ENCODE measurements at regions not wholly inside any gene's neighbourhood (a gene's known extent, or its start where the extent isn't known, plus 50 kb on each side); places are given as distances from the start of the nearest gene placed in this dataset.

DNA sequence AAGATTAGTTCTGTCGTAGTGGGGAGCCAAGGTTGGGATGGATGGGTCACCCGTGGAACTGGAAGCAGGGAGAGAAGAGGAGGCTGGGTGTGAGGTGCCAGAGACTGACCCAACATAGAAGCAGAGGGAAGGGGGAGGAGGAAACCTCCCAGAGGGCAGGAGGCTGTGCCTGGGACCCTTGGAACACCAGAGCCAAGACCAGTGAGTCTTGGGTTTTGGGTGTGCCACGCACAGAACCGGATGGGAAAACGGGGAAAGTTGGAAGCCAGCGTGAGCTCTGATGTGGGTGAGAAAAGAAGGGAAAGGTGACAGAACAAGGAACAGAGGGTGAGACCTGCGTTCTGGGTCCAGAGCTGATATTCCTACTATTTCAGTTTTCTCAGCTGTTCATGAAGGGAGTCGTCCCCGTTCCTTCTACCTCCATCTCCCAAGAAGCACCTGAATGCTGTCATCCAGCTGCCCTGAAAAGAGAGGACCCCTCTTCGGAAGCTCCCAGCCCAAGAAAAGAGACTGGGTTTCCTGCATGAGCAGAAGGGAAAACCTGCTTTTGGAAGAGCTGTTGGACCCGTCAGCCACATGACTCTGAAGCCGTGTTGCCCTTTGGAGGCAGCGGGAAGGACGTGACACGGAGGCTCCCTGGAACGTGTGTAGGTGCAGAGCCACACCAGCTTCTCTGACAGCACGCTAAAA lies 250.1 kb downstream of the NDUFA10 start:
- Mint-ChIP-seq H3K4me3 (no peak overlapping the region), H3K27ac (no peak overlapping the region), H3K9me3 (peaks cover 5% of the 10 kb centered on the region in 2 donors), H3K27me3 (ENCODE audit: low read depth) (peaks cover 6% of the 10 kb centered on the region), H3K36me3 (ENCODE audit: insufficient read depth in 2 of 2) (peaks cover 3% of the 10 kb centered on the region in 2 donors), H3K4me1 (ENCODE audit: low read depth) (no peaks in the 10 kb centered on the region)
- no peak for ATAC-seq (replicated peaks in 1 of 2)
- DNase-seq = no peak

DNA sequence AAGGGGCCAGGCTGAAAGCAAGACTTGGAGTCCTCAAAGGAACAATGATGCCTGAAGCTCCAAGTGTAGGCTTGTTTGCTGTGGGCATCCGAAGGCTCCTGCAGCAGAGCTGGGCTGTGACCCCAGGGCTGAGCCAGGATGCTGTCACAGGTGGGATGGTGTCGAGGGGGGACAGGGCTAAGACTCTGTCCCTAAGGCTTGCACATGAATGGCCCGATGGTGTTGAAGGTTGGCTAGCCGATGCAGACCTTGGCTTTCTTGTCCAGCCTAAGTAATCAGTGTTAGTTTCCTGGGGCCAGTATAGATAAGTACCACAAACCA lies 251.0 kb downstream of the NDUFA10 start:
- ATAC-seq (replicated peaks in 1 of 2) (no peak), DNase-seq (no peak)
- Mint-ChIP-seq H3K4me3 (no peak overlapping the region), H3K36me3 (ENCODE audit: insufficient read depth in 2 of 2) (peaks cover 3% of the 10 kb centered on the region in 2 donors), H3K9me3 (peaks cover 5% of the 10 kb centered on the region in 2 donors), H3K27me3 (ENCODE audit: low read depth) (peaks cover 6% of the 10 kb centered on the region), H3K4me1 (ENCODE audit: low read depth) (no peaks in the 10 kb centered on the region), H3K27ac (no peak overlapping the region)

DNA sequence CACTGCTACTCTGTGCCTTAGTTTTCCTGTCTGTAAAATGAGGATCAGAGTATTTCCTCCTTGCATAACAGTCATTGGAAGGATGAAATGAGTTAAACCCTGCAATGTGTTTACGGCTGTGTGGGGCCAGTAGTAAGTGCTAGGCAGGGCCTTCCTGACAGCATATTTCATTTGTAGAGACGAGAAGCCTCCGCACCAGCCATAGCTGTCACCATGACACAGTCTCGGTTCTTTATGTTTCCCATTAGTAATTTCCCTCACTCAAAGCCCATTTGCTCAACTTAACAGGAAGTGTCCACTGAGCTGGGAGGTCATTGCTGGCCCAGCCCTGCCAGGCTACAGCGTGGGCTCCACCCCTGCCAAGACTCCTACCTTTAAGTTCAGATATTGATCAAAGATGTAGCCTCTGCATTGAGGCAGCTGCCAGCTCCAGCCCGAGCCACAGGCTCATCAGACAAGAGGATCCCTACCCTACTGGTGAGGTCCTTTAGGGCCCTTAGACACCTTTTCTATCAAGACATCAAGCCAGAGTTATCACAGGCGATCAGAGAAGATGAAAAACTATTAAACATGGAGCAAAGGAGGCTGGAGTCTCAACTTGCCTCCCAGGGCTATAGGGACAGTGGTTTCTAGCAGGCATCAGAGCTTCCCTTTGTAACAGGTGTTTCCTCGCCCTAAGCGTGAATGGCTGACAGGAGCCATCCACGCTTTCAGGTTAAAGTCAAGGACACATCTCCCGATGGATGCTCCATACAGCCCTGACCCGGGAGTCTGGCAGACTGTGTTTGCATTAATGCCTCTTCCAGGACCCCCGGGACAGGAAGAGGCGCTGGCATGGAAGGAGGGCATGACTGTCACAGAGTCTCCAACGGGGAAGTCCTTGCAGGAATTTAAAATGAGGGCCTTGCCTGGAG lies 251.7 kb downstream of the NDUFA10 start:
- ATAC-seq (replicated peaks in 1 of 2) = no peak
- H3K4me1 Mint-ChIP-seq (ENCODE audit: low read depth) = no peaks in the 10 kb centered on the region
- H3K9me3 Mint-ChIP-seq = peaks cover 5% of the 10 kb centered on the region in 2 donors
- H3K27me3 Mint-ChIP-seq (ENCODE audit: low read depth) = peaks cover 6% of the 10 kb centered on the region
- DNase-seq = no peak
- peaks cover 3% of the 10 kb centered on the region in 2 donors for H3K36me3 Mint-ChIP-seq (ENCODE audit: insufficient read depth in 2 of 2)
- H3K27ac Mint-ChIP-seq = no peak overlapping the region
- no peak overlapping the region for H3K4me3 Mint-ChIP-seq

DNA sequence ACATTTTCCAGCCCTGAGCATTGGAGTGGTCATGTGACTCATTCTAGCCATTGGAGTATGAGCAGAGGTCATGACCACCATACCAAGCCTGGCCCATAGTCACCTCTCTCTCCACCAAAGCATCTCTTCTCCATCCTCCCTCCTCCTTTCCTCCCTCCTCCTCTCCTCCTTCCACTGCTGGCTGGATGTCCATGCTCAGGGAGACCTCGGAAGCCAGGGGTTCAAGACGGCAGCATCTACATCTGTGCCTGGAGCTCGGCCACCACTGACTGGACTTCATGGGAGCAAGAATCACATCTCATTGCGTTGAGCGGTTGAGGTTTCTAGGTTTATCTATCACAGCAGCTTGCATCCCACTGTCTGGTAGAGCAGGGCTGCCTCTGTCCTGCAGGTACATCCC lies 252.4 kb downstream of the NDUFA10 start:
- no peak for ATAC-seq (replicated peaks in 1 of 2)
- peaks cover 5% of the 10 kb centered on the region in 2 donors for H3K9me3 Mint-ChIP-seq
- no peak for DNase-seq
- H3K4me3 Mint-ChIP-seq = no peak overlapping the region
- no peaks in the 10 kb centered on the region for H3K4me1 Mint-ChIP-seq (ENCODE audit: low read depth)
- H3K36me3 Mint-ChIP-seq (ENCODE audit: insufficient read depth in 2 of 2) = peaks cover 3% of the 10 kb centered on the region in 2 donors
- H3K27ac Mint-ChIP-seq = no peak overlapping the region
- peaks cover 6% of the 10 kb centered on the region for H3K27me3 Mint-ChIP-seq (ENCODE audit: low read depth)

DNA sequence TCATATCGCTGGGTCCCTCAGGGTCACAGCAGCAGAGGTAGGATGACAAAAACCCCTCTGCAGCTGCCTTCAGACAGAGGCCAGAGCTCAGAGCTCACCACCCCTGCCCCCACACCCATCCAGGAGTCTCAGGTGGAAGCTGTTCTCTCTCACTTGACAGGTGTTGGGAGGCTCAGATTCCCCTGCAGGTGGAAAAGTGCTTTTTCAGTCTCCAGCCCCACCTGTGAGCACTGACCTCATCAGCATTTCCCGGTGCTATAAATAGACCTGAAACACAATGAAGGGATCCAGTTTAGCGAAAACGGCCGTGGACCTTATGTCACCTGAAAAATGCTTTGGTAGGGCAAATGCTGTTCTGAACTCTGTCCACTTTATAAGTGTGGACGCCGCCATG lies 254.9 kb downstream of the NDUFA10 start:
- Mint-ChIP-seq H3K27ac (no peak overlapping the region), H3K9me3 (peaks cover 5% of the 10 kb centered on the region in 2 donors), H3K36me3 (ENCODE audit: insufficient read depth in 2 of 2) (peaks cover 3% of the 10 kb centered on the region in 2 donors), H3K4me1 (ENCODE audit: low read depth) (no peaks in the 10 kb centered on the region), H3K4me3 (no peak overlapping the region), H3K27me3 (ENCODE audit: low read depth) (peaks cover 6% of the 10 kb centered on the region)
- ATAC-seq (replicated peaks in 1 of 2) (no peak), DNase-seq (no peak)

DNA sequence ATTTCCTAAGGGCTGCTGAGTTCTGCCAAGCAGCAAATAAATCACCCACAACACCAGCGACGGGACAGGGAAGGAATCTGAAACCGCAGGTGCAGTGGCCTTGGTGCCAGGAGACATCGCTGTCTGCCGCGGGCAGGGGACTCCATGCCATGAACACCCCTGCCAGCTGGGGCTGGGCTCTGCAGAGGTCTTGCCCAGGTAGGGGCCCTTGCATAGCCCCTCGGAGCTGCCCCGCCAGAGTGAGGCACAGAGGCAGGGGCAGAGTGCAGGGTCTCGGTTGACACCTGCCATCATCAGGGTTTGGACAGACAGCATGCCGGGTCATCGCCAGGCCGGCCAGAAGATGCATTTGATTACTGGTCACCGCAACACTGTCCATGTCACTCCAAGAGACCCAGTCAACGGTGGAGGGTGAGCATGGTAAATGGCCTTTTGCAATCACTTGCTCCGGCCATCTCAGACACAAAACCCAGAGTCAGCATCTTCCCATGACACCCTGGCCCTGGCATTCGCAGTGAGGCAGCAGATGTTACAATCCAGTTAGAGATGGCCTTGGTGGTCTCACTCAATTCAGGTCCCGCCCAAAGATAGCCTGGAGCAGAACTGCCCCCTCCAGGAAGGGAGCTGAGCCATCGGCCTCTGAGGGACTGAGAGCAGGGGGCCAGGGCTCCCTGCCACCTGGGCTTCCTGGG lies 255.4 kb downstream of the NDUFA10 start:
- no peak for DNase-seq
- H3K4me3 Mint-ChIP-seq = no peak overlapping the region
- H3K4me1 Mint-ChIP-seq (ENCODE audit: low read depth) = no peaks in the 10 kb centered on the region
- H3K9me3 Mint-ChIP-seq = peaks cover 5% of the 10 kb centered on the region in 2 donors
- ATAC-seq (replicated peaks in 1 of 2) = no peak
- peaks cover 3% of the 10 kb centered on the region for H3K27me3 Mint-ChIP-seq (ENCODE audit: low read depth)
- H3K36me3 Mint-ChIP-seq (ENCODE audit: insufficient read depth in 2 of 2) = peaks cover 3% of the 10 kb centered on the region in 2 donors
- no peak overlapping the region for H3K27ac Mint-ChIP-seq

DNA sequence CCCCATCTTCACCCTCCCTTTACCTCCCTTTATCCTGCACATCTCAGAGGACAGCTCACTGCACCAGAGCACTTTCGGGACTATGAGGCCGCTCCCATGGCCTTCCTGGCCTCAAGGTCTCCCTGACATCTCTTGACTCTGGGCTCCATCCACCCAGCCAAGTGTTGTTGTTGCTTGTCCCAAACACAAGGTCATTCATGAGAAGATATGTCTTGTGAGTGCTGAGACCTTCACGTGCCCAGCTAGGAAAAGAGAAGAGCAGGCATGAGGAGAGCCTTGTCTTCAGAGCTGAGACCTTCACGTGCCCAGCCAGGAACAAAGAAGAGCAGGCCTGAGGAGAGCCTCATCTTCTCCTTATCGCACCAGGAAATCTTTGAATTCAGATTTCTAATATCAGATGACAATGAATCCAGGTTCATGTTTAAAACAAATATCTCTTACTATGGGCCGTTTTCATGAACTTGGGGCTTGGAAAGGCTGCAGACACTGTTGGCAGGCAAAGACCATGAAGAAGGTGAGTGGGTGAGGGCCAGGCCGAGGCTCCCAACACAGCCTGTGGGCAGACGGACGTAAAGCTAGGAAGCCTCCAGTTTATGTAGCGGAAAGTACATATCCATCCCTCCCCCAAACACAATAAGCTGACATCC lies 256.1 kb downstream of the NDUFA10 start:
- Mint-ChIP-seq H3K27me3 (ENCODE audit: low read depth) (no peaks in the 10 kb centered on the region), H3K4me1 (ENCODE audit: low read depth) (no peaks in the 10 kb centered on the region), H3K36me3 (ENCODE audit: insufficient read depth in 2 of 2) (peaks cover 3% of the 10 kb centered on the region in 2 donors), H3K9me3 (peaks cover 5% of the 10 kb centered on the region in 2 donors), H3K4me3 (no peak overlapping the region), H3K27ac (no peak overlapping the region)
- ATAC-seq (replicated peaks in 1 of 2) (no peak), DNase-seq (no peak)

DNA sequence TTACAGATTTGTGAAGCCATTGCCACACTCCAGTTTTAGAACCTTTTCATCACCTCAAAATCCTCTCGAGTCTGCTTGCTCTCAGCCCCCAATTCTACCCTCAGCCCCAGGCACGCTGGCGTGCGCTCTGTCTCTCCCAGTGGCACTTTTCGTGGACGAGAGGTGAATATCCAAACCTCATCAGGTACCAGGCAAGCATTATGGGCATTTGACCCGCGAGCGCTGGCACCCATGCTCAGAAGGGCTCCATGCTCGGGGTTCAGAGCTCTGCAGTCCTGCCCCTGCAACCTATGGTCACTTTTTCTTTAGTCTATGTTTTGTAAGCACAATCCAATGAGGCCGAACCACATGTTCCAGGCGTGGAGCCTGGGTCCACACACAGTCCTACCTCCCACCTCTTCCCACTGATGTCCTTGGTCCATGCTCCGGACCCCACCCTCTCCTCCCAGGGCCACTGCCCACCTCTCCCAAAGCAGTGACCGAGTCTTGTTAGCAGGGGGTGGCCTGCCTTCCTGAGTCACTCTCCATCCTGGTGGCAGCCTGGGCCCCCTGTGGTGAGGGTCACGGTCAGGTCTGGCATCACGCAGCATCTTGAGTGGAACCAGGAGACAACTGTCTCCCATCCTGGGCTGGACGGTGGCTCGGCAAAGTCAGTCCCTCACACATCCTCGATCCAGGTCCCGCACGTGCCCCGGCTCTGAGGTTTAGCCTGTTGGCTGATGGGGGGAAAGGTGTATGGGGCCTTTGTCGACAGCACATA lies 256.9 kb downstream of the NDUFA10 start:
- no peak overlapping the region for H3K4me3 Mint-ChIP-seq
- no peak for DNase-seq

DNA sequence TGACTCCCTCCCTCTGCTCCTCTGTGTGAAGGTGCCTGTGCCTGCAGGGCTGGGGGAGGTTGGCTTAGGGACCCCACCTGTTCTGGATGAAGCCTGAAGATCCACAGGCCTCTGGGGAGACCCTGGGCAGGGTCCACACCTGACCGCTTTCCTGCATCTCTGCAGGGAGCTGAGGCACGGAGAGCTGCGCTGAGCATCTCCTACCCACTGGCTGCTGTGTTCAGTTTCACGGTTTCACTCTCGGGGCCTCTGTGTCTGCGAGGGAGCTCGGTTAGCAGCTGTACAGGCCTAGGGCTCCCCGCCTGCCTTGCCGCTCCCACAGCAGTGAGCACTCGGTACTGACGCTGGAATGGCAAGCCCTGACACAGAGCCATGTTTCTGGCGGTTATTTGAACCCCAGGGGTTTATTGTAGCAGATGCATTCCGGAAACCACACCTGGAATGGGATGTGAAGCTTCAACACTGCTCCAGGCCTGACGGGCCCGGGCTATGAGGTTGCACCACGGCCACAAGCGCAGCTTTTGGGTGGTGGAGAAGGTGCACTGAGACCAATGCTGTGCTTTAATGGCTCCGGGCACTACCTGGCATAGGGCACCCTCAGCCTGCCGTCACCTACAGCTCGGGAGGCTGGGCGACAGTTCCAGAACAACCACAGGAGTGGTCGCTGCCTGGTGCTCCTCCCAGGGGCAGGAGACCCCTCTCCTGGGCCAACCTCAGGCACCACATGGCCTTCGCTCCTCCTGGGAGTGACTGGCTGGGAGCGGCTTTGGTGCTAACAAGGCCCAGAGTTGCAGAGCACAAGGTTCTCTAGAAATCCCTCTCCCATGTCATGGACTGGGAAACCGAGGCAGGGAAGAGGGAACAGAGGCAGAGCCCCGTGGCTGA lies 257.9 kb downstream of the NDUFA10 start:
- Mint-ChIP-seq H3K27ac (no peak overlapping the region), H3K36me3 (ENCODE audit: insufficient read depth in 2 of 2) (peaks cover 3% of the 10 kb centered on the region in 2 donors), H3K4me3 (no peak overlapping the region)

More for the DNA sequence above, 256.9 kb downstream of the NDUFA10 start:
- no peak for ATAC-seq (replicated peaks in 1 of 2)
- Mint-ChIP-seq H3K9me3 (peaks cover 5% of the 10 kb centered on the region in 2 donors), H3K4me1 (ENCODE audit: low read depth) (no peaks in the 10 kb centered on the region), H3K36me3 (ENCODE audit: insufficient read depth in 2 of 2) (peaks cover 3% of the 10 kb centered on the region in 2 donors), H3K27ac (no peak overlapping the region), H3K27me3 (ENCODE audit: low read depth) (no peaks in the 10 kb centered on the region)

DNA sequence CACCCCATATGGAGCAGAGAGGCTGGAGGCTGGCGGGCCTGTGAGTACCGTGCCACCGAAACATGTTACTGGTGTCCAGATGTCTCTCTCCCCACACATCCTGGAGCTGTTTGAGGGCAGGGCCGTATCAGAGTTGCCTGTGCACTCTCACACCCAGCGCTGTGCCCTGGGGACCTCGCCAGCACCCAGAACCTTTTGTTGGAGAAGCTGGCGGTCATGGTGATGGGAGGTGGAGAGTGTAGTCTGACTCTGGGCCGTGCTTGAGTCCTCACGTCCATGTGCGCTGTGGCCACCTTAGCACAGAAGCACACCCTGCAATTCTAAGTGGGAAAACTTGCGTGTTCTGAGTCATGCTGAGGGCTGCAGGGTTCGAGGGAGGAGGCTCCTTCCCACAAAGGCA lies 259.2 kb downstream of the NDUFA10 start:
- no peak for ATAC-seq (replicated peaks in 1 of 2)
- Mint-ChIP-seq H3K4me3 (no peak overlapping the region), H3K27ac (no peak overlapping the region), H3K27me3 (ENCODE audit: low read depth) (no peaks in the 10 kb centered on the region), H3K36me3 (ENCODE audit: insufficient read depth in 2 of 2) (no peaks in the 10 kb centered on the region), H3K4me1 (ENCODE audit: low read depth) (no peaks in the 10 kb centered on the region), H3K9me3 (no peaks in the 10 kb centered on the region)
- DNase-seq = no peak

More for the DNA sequence above, 257.9 kb downstream of the NDUFA10 start:
- ATAC-seq (replicated peaks in 1 of 2) (no peak), DNase-seq (no peak)
- no peaks in the 10 kb centered on the region for H3K4me1 Mint-ChIP-seq (ENCODE audit: low read depth)
- no peaks in the 10 kb centered on the region for H3K27me3 Mint-ChIP-seq (ENCODE audit: low read depth)
- H3K9me3 Mint-ChIP-seq = peaks cover 5% of the 10 kb centered on the region in 2 donors

DNA sequence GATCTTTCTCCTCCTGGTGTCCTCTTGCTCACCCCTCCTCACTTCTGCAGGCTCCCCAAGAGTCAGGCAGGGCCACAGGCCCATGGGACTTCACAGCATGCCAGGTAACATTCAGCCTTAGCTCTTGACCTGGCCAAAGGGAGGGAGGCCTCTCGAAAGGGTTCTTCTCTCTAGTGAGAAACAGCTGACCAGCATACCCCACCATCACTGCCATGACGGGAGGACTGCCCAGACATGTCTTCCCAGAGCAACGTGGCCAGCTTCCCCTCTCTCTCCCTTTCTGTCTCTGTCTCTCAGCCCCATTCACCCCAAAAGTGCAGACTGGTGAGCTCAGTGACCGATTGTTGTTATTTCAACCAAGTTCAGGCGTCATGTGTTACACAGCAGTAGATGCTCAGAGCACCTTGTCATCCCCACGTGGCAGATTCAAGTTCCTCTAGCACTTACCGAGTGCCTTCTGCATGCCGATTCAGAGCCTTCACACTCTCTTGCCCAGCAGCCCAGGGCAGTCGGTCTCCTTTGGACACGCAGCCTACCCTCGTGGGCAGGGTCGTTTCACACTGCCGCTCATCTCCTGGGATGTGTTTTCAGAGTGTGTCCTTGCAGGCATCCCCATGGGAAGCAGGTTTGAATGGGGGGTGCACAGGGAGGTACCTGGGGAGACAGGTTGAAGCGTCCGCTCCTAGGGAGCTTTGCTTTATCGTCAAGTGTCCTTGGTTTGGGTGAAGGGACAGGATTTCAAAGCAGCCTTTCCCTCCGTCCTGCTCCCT lies 259.9 kb downstream of the NDUFA10 start:
- Mint-ChIP-seq H3K27ac (no peak overlapping the region), H3K9me3 (peaks cover 0 to 2% of the 10 kb centered on the region in 2 donors), H3K27me3 (ENCODE audit: low read depth) (no peaks in the 10 kb centered on the region), H3K4me3 (no peak overlapping the region), H3K36me3 (ENCODE audit: insufficient read depth in 2 of 2) (no peaks in the 10 kb centered on the region), H3K4me1 (ENCODE audit: low read depth) (no peaks in the 10 kb centered on the region)
- ATAC-seq (replicated peaks in 1 of 2) (no peak), DNase-seq (no peak)
